GM23338 (cell line): ENCODE measurements at regions not wholly inside any gene's neighbourhood (a gene's known extent, or its start where the extent isn't known, plus 50 kb on each side); places are given as distances from the start of the nearest gene placed in this dataset.

ENCODE experiments used
- ATAC-seq: fragments of 200-7000 bp; cut with Tn5 transposase; 3 replicates; pipeline ENCODE4 v1.9.1; 2020
- DNase-seq: peaks from one replicate; pipeline ENCODE4 v3.0.0-alpha.2; 2015; ENCODE audit warnings: low spot score
- H2AFZ ChIP-seq: fragments of 200-600 bp; sonication (generic); 2 replicates; pipeline ENCODE4 v1.8.0; 2016; ENCODE audit warnings: antibody characterized with exemption, mild to moderate bottlenecking, moderate library complexity
- H3F3A ChIP-seq: fragments of 200-600 bp; sonication (generic); replicated peaks from 2 replicates; pipeline ENCODE4 v1.8.0; 2017; ENCODE audit warnings: antibody characterized with exemption, mixed run types, low read depth
- H3K27ac ChIP-seq: fragments of 200-600 bp; sonication (generic); 2 replicates; pipeline ENCODE4 v1.6.1; 2016; ENCODE audit warnings: low read depth
- H3K27me3 ChIP-seq: fragments of 200-600 bp; sonication (generic); 2 replicates; pipeline ENCODE4 v1.8.0; 2016; ENCODE audit warnings: mild to moderate bottlenecking, mixed run types, moderate library complexity; ENCODE audit not compliant: insufficient read depth
- H3K36me3 ChIP-seq: fragments of 200-600 bp; sonication (generic); 2 replicates; pipeline ENCODE4 v1.8.0; 2016; ENCODE audit warnings: mild to moderate bottlenecking; ENCODE audit not compliant: insufficient read depth
- H3K4me1 ChIP-seq: fragments of 200-600 bp; sonication (generic); 2 replicates; pipeline ENCODE4 v1.8.0; 2016; ENCODE audit warnings: mild to moderate bottlenecking, moderate library complexity; ENCODE audit not compliant: insufficient read depth
- H3K4me2 ChIP-seq: fragments of 200-600 bp; sonication (generic); 2 replicates; pipeline ENCODE4 v1.7.1; 2017; ENCODE audit warnings: mixed run types
- H3K4me3 ChIP-seq: fragments of 200-600 bp; sonication (generic); 2 replicates; pipeline ENCODE4 v1.6.1; 2016; ENCODE audit warnings: mixed run types
- H3K79me2 ChIP-seq: fragments of 200-600 bp; sonication (generic); replicated peaks from 2 replicates; pipeline ENCODE4 v1.8.0; 2017; ENCODE audit warnings: mild to moderate bottlenecking; ENCODE audit not compliant: insufficient read depth
- H3K9me2 ChIP-seq: fragments of 200-600 bp; sonication (generic); 2 replicates; pipeline ENCODE4 v1.8.0; 2017; ENCODE audit not compliant: insufficient read depth
- H4K20me1 ChIP-seq: fragments of 200-600 bp; sonication (generic); replicated peaks from 2 replicates; pipeline ENCODE4 v1.8.0; 2017; ENCODE audit warnings: mild to moderate bottlenecking; ENCODE audit not compliant: insufficient read depth
- H3K27ac Mint-ChIP-seq: 2 replicates; pipeline ENCODE4 v1.8.0; 2020; ENCODE audit warnings: inconsistent platforms, mild to moderate bottlenecking, moderate library complexity, mixed read lengths
- H3K27me3 Mint-ChIP-seq: 3 replicates; pipeline ENCODE4 v1.8.0; 2022; ENCODE audit warnings: low read depth, mild to moderate bottlenecking, moderate library complexity, mixed read lengths, inconsistent platforms; ENCODE audit not compliant: insufficient read depth, poor library complexity
- H3K36me3 Mint-ChIP-seq: 3 replicates; pipeline ENCODE4 v1.8.0; 2021; ENCODE audit warnings: low read depth, mild to moderate bottlenecking, inconsistent platforms, moderate library complexity, mixed read lengths
- H3K4me1 Mint-ChIP-seq: 3 replicates; pipeline ENCODE4 v1.8.0; 2020; ENCODE audit warnings: mild to moderate bottlenecking, inconsistent platforms, mixed read lengths
- H3K4me3 Mint-ChIP-seq: 3 replicates; pipeline ENCODE4 v1.8.0; 2021; ENCODE audit warnings: moderate library complexity, mild to moderate bottlenecking, inconsistent platforms, mixed read lengths
- H3K9me3 Mint-ChIP-seq: 3 replicates; pipeline ENCODE4 v1.8.0; 2020; ENCODE audit warnings: moderate library complexity, mild to moderate bottlenecking, inconsistent platforms, mixed read lengths
- CREB1 ChIP-seq: fragments of 250-450 bp; sonication (Bioruptor Pico); IDR thresholded peaks from 2 replicates; pipeline ENCODE4 v1.5.0; 2020; ENCODE audit warnings: low read depth, mild to moderate bottlenecking, moderate library complexity
- ETS1 ChIP-seq: IDR thresholded peaks from 2 replicates; pipeline ENCODE4 v1.6.1; 2016; ENCODE audit warnings: antibody characterized with exemption
- EZH2 ChIP-seq: fragments of 200-600 bp; sonication (generic); IDR thresholded peaks from one replicate; pipeline ENCODE4 v1.8.0; 2017; ENCODE audit warnings: antibody characterized with exemption, mild to moderate bottlenecking, low read depth; ENCODE audit not compliant: unreplicated experiment
- EZH2phosphoT487 ChIP-seq: fragments of 200-600 bp; sonication (generic); IDR thresholded peaks from one replicate; pipeline ENCODE4 v1.8.1; 2018; ENCODE audit warnings: antibody characterized with exemption; ENCODE audit not compliant: unreplicated experiment
- JUNB ChIP-seq: IDR thresholded peaks from one replicate; pipeline ENCODE4 v1.6.1; 2016; ENCODE audit warnings: antibody characterized with exemption; ENCODE audit not compliant: unreplicated experiment
- NANOG ChIP-seq: IDR thresholded peaks from 2 replicates; pipeline ENCODE4 v1.6.1; 2016; ENCODE audit warnings: antibody characterized with exemption, borderline replicate concordance
- POLR2AphosphoS5 ChIP-seq: IDR thresholded peaks from 2 replicates; pipeline ENCODE4 v1.6.1; 2016; ENCODE audit warnings: antibody characterized with exemption, low read depth
- STAT1 ChIP-seq: IDR thresholded peaks from one replicate; pipeline ENCODE4 v1.6.1; 2016; ENCODE audit warnings: antibody characterized with exemption; ENCODE audit not compliant: unreplicated experiment
- ZNF114 ChIP-seq: fragments of 250-450 bp; sonication (Bioruptor Pico); IDR thresholded peaks from 2 replicates; pipeline ENCODE4 v1.5.0; 2020; ENCODE audit warnings: mild to moderate bottlenecking, moderate library complexity
- ZNF331 ChIP-seq: fragments of 250-450 bp; sonication (Bioruptor Pico); IDR thresholded peaks from 2 replicates; pipeline ENCODE4 v1.5.0; 2020; ENCODE audit warnings: low read depth, mild to moderate bottlenecking, moderate library complexity
- TF ChIP-seq, protein P1 (sequence below): fragments of 250-450 bp; sonication (Bioruptor Pico); IDR thresholded peaks from 2 replicates; pipeline ENCODE4 v1.5.0; 2020; ENCODE audit warnings: mild to moderate bottlenecking, moderate library complexity
- TF ChIP-seq, protein P2 (sequence below): IDR thresholded peaks from one replicate; pipeline ENCODE4 v1.6.1; 2018; ENCODE audit warnings: antibody characterized with exemption; ENCODE audit not compliant: unreplicated experiment

GRCh38 chr17:79201119-79201518, 126.5 kb downstream of the ENGASE start (continued):
- TF ChIP-seq, protein P1, sequence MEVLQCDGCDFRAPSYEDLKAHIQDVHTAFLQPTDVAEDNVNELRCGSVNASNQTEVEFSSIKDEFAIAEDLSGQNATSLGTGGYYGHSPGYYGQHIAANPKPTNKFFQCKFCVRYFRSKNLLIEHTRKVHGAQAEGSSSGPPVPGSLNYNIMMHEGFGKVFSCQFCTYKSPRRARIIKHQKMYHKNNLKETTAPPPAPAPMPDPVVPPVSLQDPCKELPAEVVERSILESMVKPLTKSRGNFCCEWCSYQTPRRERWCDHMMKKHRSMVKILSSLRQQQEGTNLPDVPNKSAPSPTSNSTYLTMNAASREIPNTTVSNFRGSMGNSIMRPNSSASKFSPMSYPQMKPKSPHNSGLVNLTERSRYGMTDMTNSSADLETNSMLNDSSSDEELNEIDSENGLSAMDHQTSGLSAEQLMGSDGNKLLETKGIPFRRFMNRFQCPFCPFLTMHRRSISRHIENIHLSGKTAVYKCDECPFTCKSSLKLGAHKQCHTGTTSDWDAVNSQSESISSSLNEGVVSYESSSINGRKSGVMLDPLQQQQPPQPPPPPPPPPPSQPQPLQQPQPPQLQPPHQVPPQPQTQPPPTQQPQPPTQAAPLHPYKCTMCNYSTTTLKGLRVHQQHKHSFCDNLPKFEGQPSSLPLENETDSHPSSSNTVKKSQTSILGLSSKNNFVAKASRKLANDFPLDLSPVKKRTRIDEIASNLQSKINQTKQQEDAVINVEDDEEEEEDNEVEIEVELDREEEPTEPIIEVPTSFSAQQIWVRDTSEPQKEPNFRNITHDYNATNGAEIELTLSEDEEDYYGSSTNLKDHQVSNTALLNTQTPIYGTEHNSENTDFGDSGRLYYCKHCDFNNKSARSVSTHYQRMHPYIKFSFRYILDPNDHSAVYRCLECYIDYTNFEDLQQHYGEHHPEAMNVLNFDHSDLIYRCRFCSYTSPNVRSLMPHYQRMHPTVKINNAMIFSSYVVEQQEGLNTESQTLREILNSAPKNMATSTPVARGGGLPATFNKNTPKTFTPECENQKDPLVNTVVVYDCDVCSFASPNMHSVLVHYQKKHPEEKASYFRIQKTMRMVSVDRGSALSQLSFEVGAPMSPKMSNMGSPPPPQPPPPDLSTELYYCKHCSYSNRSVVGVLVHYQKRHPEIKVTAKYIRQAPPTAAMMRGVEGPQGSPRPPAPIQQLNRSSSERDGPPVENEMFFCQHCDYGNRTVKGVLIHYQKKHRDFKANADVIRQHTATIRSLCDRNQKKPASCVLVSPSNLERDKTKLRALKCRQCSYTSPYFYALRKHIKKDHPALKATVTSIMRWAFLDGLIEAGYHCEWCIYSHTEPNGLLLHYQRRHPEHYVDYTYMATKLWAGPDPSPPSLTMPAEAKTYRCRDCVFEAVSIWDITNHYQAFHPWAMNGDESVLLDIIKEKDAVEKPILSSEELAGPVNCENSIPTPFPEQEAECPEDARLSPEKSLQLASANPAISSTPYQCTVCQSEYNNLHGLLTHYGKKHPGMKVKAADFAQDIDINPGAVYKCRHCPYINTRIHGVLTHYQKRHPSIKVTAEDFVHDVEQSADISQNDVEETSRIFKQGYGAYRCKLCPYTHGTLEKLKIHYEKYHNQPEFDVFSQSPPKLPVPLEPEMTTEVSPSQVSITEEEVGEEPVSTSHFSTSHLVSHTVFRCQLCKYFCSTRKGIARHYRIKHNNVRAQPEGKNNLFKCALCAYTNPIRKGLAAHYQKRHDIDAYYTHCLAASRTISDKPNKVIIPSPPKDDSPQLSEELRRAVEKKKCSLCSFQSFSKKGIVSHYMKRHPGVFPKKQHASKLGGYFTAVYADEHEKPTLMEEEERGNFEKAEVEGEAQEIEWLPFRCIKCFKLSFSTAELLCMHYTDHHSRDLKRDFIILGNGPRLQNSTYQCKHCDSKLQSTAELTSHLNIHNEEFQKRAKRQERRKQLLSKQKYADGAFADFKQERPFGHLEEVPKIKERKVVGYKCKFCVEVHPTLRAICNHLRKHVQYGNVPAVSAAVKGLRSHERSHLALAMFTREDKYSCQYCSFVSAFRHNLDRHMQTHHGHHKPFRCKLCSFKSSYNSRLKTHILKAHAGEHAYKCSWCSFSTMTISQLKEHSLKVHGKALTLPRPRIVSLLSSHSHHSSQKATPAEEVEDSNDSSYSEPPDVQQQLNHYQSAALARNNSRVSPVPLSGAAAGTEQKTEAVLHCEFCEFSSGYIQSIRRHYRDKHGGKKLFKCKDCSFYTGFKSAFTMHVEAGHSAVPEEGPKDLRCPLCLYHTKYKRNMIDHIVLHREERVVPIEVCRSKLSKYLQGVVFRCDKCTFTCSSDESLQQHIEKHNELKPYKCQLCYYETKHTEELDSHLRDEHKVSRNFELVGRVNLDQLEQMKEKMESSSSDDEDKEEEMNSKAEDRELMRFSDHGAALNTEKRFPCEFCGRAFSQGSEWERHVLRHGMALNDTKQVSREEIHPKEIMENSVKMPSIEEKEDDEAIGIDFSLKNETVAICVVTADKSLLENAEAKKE (CRISPR knock-in tag), result no peak
- no peak for TF ChIP-seq EZH2
- TF ChIP-seq POLR2AphosphoS5, result no peak

DNA sequence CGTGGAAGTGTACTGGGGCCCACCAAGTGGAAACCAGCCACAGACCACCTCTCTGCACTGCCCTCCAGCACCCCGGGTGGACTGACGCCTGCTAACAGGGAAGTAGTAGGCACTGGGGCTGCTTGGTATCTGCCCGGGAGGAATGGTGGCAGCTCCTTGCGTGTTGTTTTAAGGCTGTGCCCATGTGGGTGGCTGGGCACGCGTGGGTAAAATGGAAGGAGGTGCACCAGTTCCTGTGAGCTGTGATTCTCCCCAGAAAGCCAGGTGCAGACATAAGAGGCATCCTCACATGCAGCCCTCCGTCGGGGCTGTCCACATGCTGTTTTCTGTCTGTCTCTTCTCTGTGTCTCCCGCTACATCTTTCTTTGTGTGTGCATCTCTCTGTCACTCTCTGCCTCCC, 122.3 kb downstream of the ENGASE start:
- no peak for ATAC-seq
- peaks cover 32% of the 10 kb centered on the region for H3K4me1 ChIP-seq
- DNase-seq, result no peak
- Mint-ChIP-seq H3K9me3 (no peaks in the 10 kb centered on the region; the same call in 2 of the 3 replicates), H3K4me3 (no peak overlapping the region), H3K4me1 (peaks cover 61% of the 10 kb centered on the region), H3K36me3 (no peaks in the 10 kb centered on the region), H3K27me3 (peaks cover 18% of the 10 kb centered on the region), H3K27ac (0 out of 2 replicates have a peak overlapping the region, but pooled peaks have one; percentile 3)
- H3K4me3 ChIP-seq, result no peak overlapping the region
- H3K36me3 ChIP-seq, result no peaks in the 10 kb centered on the region
- no peak overlapping the region for H3K4me2 ChIP-seq
- H2AFZ ChIP-seq, result no peak overlapping the region
- H4K20me1 ChIP-seq, result no peaks in the 10 kb centered on the region
- H3K79me2 ChIP-seq, result no peaks in the 10 kb centered on the region
- no peaks in the 10 kb centered on the region for H3K27me3 ChIP-seq
- no peak overlapping the region for H3K27ac ChIP-seq
- H3F3A ChIP-seq, result peaks cover 15% of the 10 kb centered on the region
- H3K9me2 ChIP-seq, result no peaks in the 10 kb centered on the region
- TF ChIP-seq ZNF331 (CRISPR knock-in tag), result no peak
- TF ChIP-seq, protein P2, sequence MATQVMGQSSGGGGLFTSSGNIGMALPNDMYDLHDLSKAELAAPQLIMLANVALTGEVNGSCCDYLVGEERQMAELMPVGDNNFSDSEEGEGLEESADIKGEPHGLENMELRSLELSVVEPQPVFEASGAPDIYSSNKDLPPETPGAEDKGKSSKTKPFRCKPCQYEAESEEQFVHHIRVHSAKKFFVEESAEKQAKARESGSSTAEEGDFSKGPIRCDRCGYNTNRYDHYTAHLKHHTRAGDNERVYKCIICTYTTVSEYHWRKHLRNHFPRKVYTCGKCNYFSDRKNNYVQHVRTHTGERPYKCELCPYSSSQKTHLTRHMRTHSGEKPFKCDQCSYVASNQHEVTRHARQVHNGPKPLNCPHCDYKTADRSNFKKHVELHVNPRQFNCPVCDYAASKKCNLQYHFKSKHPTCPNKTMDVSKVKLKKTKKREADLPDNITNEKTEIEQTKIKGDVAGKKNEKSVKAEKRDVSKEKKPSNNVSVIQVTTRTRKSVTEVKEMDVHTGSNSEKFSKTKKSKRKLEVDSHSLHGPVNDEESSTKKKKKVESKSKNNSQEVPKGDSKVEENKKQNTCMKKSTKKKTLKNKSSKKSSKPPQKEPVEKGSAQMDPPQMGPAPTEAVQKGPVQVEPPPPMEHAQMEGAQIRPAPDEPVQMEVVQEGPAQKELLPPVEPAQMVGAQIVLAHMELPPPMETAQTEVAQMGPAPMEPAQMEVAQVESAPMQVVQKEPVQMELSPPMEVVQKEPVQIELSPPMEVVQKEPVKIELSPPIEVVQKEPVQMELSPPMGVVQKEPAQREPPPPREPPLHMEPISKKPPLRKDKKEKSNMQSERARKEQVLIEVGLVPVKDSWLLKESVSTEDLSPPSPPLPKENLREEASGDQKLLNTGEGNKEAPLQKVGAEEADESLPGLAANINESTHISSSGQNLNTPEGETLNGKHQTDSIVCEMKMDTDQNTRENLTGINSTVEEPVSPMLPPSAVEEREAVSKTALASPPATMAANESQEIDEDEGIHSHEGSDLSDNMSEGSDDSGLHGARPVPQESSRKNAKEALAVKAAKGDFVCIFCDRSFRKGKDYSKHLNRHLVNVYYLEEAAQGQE, result no peak
- TF ChIP-seq POLR2AphosphoS5, result no peak
- no peak for TF ChIP-seq ZNF114 (CRISPR knock-in tag)
- TF ChIP-seq EZH2phosphoT487, result no peak
- no peak for TF ChIP-seq JUNB
- no peak for TF ChIP-seq EZH2
- TF ChIP-seq ETS1, result no peak
- no peak for TF ChIP-seq NANOG
- TF ChIP-seq STAT1, result no peak
- no peak for TF ChIP-seq CREB1 (CRISPR knock-in tag)
